Activated T-cell treated with anti-CD3 and anti-CD28 coated beads, Interleukin-2, amount 50 U/mL, for 48 hours (primary cell): ENCODE measurements at regions not wholly inside any gene's neighbourhood (a gene's known extent, or its start where the extent isn't known, plus 50 kb on each side); places are given as distances from the start of the nearest gene placed in this dataset.

Experiments
- DNase-seq, 2 experiments: peaks; one replicate each; pipeline ENCODE4 v3.0.0-alpha.2; 2020

GRCh38 chr5:104754311-104754995 lies 1191.9 kb upstream of the NUDT12 start:
- DNase-seq: no peak

GRCh38 chr5:104751969-104752368 lies 1189.4 kb upstream of the NUDT12 start:
- no peak for DNase-seq

DNA sequence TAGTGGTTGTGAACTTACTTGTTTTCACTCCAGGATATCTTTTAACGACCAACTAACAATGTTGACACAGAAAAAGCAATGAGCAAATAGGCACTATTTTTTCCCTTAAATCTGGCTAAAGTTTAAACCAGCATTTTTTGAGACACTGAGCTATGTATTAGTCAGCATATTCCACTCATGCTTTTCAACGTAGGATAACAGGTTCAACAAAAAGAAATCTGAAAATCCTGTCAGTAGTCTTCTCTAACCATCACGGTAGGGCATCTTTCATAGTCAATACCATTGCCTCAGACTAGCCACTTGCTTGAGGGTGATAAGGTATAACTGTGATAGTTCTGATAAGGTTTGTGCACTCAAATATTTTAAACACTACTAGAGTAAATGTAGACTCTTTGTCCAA lies 1177.3 kb upstream of the NUDT12 start:
- no peak for DNase-seq

DNA sequence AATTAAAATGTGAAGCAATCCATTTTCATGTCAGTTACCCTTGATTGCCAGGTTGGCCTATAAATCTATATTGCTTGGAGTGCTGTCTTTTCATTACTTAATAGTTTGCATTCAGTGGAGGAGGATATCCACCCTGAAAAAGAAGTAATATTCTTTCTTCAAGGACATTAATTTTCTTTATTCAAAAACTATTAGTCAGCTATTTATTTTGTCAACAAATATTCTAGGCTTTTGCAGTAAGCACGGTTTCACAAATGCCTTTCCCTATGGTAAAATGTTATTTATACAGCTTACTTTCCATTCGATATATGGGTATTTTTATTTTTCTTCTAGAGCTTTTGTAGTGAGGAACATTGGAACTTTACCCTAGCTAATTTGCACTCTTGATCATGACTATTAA lies 1176.9 kb upstream of the NUDT12 start:
- no peak for DNase-seq

GRCh38 chr5:104736073-104736472 lies 1173.5 kb upstream of the NUDT12 start:
- no peak for DNase-seq

DNA sequence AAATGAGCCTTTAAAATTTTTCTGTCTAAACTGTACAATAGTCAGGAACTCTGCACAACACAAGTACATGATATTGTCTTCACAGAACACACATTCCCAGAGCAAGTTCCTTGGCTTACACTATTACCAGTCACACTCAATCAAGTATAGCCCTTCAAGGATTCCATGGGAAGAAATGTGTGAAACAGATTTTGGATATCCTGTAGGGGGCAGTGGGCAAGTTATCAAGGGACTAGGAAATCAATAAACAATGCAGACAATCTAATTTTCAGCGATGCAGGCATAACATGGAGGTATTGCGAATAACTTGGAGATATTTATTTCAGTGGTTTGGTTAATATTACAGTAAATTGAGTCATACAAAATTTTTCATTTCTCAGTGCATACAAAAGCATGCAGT lies 1171.5 kb upstream of the NUDT12 start:
- DNase-seq: no peak

GRCh38 chr5:104733063-104733669 lies 1170.6 kb upstream of the NUDT12 start:
- no peak for DNase-seq

- DNase-seq: no peak
These were observed 1168.7 kb upstream of the NUDT12 start for GRCh38 chr5:104731331-104731730.

GRCh38 chr5:104708027-104708426 lies 1145.4 kb upstream of the NUDT12 start:
- DNase-seq: no peak

DNA sequence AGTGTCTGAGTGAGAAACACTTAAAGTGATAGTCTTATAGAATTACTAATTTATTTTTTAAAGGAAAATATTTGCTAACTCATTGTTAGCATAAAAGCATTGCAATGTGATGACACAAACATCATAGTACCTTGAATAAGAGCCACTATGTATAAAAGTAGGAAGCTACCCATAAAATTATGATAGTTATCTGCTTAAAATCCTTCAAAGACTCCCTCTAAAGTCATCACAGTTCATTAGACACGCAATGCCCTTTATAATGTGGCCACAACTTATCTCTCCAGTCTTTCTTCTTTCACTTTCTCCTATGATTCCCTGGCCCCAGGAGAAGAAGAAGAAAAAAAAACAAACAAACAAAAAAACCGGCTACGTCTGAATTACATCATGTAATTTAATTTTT lies 1144.0 kb upstream of the NUDT12 start:
- no peak for DNase-seq

- DNase-seq: no peak
These were observed 1139.6 kb upstream of the NUDT12 start for GRCh38 chr5:104702212-104702611.

- no peak for DNase-seq
These were observed 1136.8 kb upstream of the NUDT12 start for GRCh38 chr5:104699438-104699837.

DNA sequence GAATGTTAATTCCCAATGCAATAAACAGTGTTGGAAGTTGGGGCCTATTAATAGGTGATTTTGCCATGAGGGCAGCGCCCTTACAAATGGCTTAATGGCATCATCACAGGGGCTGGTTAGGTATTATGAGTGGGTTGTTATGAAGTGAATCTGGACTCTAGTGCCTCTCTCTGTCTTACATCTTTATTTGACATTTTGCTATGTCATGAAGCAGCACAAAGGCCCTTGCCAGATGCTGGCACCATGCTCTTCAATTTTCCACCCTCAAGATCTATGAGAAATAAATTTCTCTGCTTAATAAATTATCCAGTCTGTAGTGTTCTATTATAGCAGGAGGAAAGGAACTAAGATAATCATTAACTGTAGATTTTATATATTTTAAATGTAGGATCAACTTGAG lies 1098.7 kb upstream of the NUDT12 start:
- no peak for DNase-seq

GRCh38 chr5:104659497-104659896 lies 1096.9 kb upstream of the NUDT12 start:
- DNase-seq: no peak

DNA sequence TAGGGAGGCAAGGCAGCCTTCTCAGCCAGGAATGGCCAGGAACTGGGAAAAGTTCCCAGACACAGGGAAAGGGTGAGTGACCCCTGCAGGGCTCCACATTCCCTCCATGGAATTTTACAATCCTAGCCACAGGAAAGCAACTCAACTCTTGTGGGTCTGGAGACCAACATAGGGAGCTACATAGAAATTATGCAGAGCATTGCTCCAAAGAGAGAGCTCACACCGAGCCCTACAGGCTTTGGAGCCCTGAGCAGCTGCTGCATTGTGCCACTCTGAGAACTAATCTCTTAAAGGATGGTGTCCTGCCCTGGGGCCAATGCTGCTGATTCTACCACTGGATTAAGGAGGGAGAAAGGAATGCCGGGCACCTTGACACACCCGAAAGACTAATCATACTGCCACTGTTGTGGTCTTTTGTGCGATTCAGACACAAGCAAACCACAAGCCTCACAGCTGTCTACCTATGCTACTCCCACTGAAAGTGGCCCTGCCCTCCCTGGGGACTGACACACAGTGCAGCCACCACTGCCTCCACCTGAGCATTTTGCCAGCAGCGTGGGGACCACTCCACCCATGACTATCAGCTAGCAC lies 1089.8 kb upstream of the NUDT12 start:
- DNase-seq: no peak

DNA sequence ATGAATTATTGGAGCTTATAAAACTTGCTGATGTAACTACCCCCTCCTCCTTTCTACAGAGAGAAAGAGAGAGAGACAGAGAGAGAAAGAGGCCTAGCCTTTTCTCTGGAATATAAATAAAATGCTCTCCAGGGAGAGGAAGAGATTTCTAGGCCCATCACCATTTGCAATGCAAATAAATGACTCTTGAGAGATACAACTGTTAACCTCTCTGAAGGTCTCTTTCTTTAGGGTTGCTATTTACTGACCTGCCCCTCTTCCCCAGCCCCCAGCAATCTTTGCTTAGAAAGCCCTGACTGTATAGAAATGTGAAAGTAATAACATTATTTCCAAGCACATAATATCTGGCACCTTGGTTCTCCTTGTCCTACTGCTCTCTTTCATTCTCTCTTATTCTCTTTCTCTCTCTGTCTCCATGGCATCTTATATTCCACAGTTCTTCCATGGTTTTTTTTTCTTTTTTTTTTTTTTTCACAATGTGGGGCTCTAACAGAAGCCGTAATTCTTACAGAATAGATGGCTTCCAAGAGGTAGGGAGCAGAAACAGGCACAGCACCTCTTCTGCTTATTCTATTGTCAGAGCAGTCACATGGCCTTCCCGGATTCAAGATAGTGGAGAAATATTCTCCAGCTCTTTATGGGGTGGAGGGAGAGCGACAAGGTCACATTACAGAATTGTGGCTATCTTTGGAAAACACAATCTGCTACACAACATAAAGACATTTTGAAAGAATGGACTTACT lies 1087.9 kb upstream of the NUDT12 start:
- DNase-seq: no peak

- no peak for DNase-seq
These were observed 1083.8 kb upstream of the NUDT12 start for GRCh38 chr5:104646416-104646815.

- DNase-seq: no peak
These were observed 1080.7 kb upstream of the NUDT12 start for GRCh38 chr5:104643320-104643719.

DNA sequence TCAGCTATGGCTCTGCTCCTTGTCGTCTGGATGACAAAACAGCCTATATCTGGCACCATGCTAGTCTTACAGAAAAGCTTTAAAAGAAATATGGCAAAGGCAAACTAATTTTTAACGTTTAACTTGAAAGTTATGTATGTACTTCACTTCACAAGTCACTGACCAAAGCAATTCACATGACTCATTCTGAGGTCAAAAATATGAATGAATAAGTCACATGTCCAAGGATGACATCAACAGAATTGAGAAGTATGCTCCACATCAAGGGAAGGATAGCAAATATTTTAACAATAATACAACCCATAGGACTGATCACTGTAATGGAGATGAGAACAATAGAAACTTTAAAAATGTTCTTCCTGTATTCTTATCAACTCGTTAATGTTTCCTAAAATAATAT lies 1072.6 kb upstream of the NUDT12 start:
- no peak for DNase-seq

GRCh38 chr5:104628911-104629310 lies 1066.3 kb upstream of the NUDT12 start:
- DNase-seq: no peak

- no peak for DNase-seq
These were observed 1063.5 kb upstream of the NUDT12 start for GRCh38 chr5:104626122-104626521.

DNA sequence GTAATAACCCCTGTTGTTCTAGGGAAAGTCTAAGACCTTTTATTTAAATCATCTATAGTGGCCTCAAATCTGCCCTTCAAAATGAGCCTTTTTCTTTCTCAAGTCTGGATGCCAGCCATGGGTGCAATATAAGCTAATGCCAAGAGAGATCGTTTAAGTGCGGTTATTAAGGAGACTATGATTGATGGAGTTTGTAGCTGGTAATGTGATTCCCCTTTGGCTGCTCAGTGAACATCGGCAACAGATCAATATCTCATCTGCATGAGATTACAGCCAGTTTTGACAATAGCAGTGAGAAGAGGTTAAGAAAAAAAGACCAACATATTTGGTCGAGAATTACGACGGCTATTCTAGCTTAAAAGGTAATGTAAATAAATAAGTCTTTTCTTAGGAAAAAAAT lies 1049.4 kb upstream of the NUDT12 start:
- no peak for DNase-seq

- no peak for DNase-seq
These were observed 1048.7 kb upstream of the NUDT12 start for GRCh38 chr5:104611135-104611767.
